HUES48 (cell line): ENCODE measurements at regions not wholly inside any gene's neighbourhood (a gene's known extent, or its start where the extent isn't known, plus 50 kb on each side); places are given as distances from the start of the nearest gene placed in this dataset.

Experiments used
- H3K27ac ChIP-seq: one replicate; pipeline ENCODE4 v1.7.0; 2013; ENCODE audit warnings: low read depth, low read length, inconsistent platforms
- H3K27me3 ChIP-seq: 2 replicates; pipeline ENCODE4 v1.6.1; 2013; ENCODE audit warnings: mild to moderate bottlenecking, low read length; ENCODE audit not compliant: control insufficient read depth, insufficient read depth
- H3K36me3 ChIP-seq: 2 replicates; pipeline ENCODE4 v1.6.1; 2013; ENCODE audit warnings: low read length; ENCODE audit not compliant: control insufficient read depth, insufficient read depth
- H3K4me1 ChIP-seq: 2 replicates; pipeline ENCODE4 v1.6.1; 2013; ENCODE audit warnings: mild to moderate bottlenecking, low read length; ENCODE audit not compliant: control insufficient read depth, insufficient read depth
- H3K4me3 ChIP-seq: 2 replicates; pipeline ENCODE4 v1.5.1; 2013; ENCODE audit warnings: mild to moderate bottlenecking, low read depth, low read length
- H3K9ac ChIP-seq: 2 replicates; pipeline ENCODE4 v1.6.1; 2013; ENCODE audit warnings: mild to moderate bottlenecking, low read depth, low read length, moderate library complexity
- H3K9me3 ChIP-seq: 2 replicates; pipeline ENCODE4 v1.6.1; 2013; ENCODE audit warnings: low read length; ENCODE audit not compliant: control insufficient read depth, insufficient read depth

DNA sequence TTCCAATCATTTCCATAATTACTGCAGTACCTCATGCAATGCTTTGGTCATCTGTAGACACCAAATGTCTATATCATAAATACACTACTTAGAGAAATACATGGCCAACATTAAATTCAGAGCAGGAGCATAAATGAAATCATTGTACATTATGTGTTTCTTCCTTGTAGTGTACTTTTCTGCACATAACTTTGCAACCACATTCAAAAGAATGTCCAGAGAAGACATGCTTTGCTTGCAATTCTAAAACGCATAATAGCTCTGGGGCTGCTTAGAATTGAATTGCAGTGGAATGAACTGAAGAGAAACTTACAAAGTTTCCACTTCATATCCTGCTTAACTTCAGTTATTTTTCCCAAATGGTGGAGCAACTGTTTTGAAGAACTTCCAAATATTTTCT lies 664.4 kb downstream of the DSC3 start:
- no peaks in the 10 kb centered on the region for H3K36me3 ChIP-seq
- 0 out of 2 replicates have a peak, but pooled peaks cover 4% of the 10 kb centered on the region for H3K4me1 ChIP-seq
- H3K27ac ChIP-seq, result no peak overlapping the region
- no peak overlapping the region for H3K9ac ChIP-seq
- H3K9me3 ChIP-seq, result no peaks in the 10 kb centered on the region
- H3K4me3 ChIP-seq, result no peak overlapping the region
- H3K27me3 ChIP-seq, result no peaks in the 10 kb centered on the region

DNA sequence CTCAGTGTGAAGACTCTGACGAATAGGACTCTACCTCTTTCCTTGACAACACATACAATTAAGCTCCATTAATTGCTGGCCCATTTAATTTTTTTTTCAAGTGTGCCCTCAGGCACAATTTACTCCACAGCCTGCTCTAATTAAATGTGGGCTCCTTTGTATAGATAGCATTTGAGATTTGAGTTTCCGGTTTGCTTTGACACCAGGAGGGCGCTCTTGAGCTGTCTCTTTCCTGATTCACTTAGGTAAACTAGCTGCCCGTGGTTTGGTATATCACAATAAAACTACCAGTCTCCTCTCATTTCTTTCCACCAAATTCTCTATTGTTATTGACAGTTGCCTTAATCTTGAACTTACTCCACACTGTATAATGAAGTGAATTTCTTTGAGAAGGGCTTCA lies 666.0 kb downstream of the DSC3 start:
- Histone ChIP-seq H3K9me3 (no peaks in the 10 kb centered on the region), H3K27ac (no peak overlapping the region), H3K9ac (no peak overlapping the region), H3K36me3 (no peaks in the 10 kb centered on the region), H3K27me3 (no peaks in the 10 kb centered on the region), H3K4me1 (0 out of 2 replicates have a peak, but pooled peaks cover 4% of the 10 kb centered on the region), H3K4me3 (no peak overlapping the region)

DNA sequence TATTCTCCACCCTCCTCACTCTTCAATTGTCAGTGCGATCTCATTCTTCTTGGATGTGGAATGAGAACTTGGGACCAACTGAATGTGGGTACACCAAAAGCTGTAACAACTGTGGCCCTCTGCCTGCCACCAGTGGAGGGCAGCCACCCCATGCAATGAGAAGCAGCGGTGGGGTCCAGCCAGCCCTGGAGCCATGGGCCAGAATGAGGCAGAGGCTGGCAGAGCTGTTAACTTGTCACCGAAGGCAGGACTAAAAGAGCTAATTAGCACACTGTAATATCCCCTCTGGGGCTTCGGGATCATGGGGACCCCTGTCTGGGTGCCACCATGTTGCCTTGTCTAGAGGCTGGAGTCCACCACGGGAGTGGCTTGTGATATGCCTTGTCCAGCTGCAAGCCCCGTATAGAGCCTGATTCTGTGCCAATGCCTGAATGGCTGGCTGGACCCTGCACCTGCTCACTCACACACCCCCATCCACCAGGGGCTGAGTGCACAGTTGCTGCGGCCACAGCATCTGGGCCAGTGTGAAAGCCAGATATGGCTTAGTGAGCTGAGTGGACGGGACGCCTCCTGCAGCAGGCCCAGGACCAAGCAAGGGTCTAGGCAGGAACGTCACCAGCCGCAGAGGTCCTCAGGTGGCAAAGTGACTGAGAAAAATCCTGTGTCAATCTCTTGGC lies 680.5 kb downstream of the DSC3 start:
- Histone ChIP-seq H3K9ac (no peak overlapping the region), H3K4me1 (no peaks in the 10 kb centered on the region), H3K36me3 (no peaks in the 10 kb centered on the region), H3K27ac (no peak overlapping the region), H3K27me3 (no peaks in the 10 kb centered on the region), H3K9me3 (no peaks in the 10 kb centered on the region), H3K4me3 (no peak overlapping the region)

DNA sequence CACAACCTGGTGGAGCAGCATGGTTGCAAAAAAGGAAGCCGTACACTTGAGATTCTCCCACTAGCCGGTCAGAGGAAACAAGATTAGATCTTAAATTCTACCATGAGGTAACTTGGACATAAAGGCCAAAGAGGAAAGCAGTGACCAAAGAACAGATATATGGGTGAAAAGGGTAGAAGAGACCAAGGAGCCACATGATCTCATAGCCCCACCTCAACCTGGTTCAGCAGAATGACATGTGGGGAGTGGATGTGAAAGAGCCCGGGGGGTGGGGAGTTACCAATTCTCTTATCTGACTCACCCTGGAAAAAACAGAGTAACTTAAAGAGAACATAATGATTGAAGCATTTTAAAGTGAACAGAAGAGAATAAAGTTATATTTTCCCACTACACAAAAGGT lies 683.0 kb downstream of the DSC3 start:
- Histone ChIP-seq H3K27me3 (no peaks in the 10 kb centered on the region), H3K9me3 (no peaks in the 10 kb centered on the region), H3K4me1 (no peaks in the 10 kb centered on the region), H3K36me3 (no peaks in the 10 kb centered on the region), H3K4me3 (no peak overlapping the region), H3K9ac (no peak overlapping the region), H3K27ac (no peak overlapping the region)

DNA sequence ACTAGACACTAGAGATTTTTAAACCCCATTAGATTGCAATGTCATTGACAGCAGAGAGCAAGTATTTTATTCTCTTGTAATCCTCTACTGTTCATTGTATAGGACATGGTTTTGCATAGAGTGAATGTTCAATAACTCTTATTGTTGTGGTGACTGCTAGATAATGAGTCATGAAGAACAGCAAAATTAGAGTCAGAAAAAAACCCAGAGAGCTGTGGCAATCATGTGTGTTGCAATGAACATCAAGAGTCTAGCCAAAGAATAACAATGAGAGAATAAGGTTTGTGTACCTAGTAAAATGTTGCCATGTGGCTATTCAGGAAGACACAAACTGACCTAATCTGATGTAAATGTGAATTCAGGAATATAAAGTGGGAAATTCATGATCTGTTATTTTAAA lies 684.0 kb downstream of the DSC3 start:
- Histone ChIP-seq H3K27ac (no peak overlapping the region), H3K9me3 (no peaks in the 10 kb centered on the region), H3K27me3 (no peaks in the 10 kb centered on the region), H3K36me3 (no peaks in the 10 kb centered on the region), H3K4me1 (no peaks in the 10 kb centered on the region), H3K9ac (no peak overlapping the region), H3K4me3 (no peak overlapping the region)

DNA sequence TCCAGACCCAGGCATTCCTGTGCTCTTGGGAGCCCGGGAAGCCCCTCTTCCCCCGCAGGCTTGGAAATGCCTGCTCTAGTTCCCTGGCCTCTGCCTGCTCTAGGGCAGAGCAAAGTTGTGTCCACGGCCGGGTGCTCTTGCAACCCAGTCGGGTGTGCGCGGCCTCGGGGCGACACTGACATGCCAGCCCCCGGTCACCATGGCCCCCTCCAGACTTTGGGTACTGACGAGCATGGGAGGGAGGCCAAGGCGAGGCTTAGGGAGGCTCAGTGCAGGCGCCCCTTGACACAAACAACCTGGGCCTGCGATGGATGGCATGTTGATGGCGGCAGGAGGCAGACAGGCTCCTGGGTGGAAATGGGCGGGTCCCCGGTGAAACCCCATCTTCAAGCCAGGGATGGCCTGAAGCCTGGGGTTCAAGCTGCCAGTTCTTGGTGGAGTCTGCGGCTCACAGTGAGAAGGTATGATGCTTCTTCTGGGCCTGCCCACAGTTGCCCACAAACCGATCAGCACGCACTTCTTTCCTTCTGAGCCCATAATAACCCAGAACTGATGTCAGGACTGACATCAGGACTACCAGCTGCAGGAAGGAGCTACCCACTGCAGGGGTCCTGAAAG lies 689.9 kb downstream of the DSC3 start:
- no peak overlapping the region for H3K4me3 ChIP-seq
- H3K36me3 ChIP-seq, result no peaks in the 10 kb centered on the region
- no peak overlapping the region for H3K9ac ChIP-seq
- H3K9me3 ChIP-seq, result peaks cover 3% of the 10 kb centered on the region
- H3K27ac ChIP-seq, result no peak overlapping the region
- H3K27me3 ChIP-seq, result no peaks in the 10 kb centered on the region
- no peaks in the 10 kb centered on the region for H3K4me1 ChIP-seq

DNA sequence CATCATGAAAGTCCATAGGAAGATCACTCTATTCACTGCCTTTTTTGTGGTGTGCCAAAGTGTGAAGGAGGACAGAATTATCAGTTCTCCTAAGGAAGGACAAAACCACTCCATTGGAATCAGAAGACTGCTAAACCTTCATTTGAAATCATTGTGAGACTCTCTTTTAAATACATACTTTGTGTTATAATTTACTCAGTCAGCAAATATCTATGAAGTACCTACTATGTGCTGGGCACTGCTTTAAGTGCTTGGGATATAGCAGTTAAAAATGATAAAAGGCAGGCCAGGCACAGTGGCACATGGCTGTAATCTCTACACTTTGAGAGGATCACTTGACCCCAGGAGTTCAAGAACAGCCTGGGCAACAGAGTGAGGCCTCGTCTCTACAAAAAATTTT lies 692.3 kb downstream of the DSC3 start:
- H3K27ac ChIP-seq, result no peak overlapping the region
- H3K4me3 ChIP-seq, result no peak overlapping the region
- peaks cover 14% of the 10 kb centered on the region for H3K9me3 ChIP-seq
- H3K4me1 ChIP-seq, result no peaks in the 10 kb centered on the region
- no peaks in the 10 kb centered on the region for H3K27me3 ChIP-seq
- H3K9ac ChIP-seq, result no peak overlapping the region
- no peaks in the 10 kb centered on the region for H3K36me3 ChIP-seq

DNA sequence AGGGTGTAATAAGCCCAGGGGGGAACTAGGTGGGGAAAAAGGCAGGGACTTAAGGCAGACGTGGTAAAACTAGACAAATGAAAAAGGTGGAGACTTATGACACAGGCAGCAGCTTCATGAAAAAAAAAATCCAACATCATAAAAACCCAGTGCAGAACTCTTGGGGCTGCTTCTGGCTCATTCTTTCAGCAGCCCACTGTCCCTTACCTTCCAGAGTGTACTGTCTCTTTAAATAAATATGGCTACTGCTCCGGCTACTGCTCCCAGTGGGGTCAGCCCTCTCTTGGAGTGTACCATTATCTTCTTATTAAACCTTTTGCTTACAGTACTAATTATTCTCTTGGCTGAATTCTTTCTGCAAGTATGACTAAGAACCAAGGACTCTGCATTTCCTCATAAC lies 699.5 kb downstream of the DSC3 start:
- Histone ChIP-seq H3K27me3 (no peaks in the 10 kb centered on the region), H3K36me3 (no peaks in the 10 kb centered on the region), H3K4me3 (no peak overlapping the region), H3K9ac (no peak overlapping the region), H3K9me3 (peaks cover 14% of the 10 kb centered on the region), H3K4me1 (peaks cover 4% of the 10 kb centered on the region), H3K27ac (no peak overlapping the region)

DNA sequence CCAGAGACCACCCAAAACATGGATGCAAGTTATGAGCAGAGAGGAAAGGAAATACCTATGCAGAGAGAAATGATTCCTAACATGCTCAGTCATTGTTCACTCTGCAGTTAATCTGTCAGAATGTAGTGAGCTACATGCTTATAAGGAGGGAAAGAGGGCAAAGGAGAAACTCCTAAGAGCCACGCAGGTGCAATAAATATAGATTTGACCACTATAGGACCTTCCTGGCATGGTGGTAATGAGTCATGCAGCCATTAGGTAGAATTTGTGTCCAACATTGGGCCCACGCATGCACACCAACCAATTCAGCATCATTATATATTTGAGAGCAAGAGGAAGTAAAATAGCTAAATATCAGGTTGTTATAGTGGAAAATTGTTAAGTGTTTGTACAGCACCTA lies 699.9 kb downstream of the DSC3 start:
- H3K9ac ChIP-seq, result no peak overlapping the region
- peaks cover 9% of the 10 kb centered on the region for H3K4me1 ChIP-seq
- H3K36me3 ChIP-seq, result no peaks in the 10 kb centered on the region
- H3K27ac ChIP-seq, result no peak overlapping the region
- H3K9me3 ChIP-seq, result peaks cover 12% of the 10 kb centered on the region
- no peaks in the 10 kb centered on the region for H3K27me3 ChIP-seq
- H3K4me3 ChIP-seq, result no peak overlapping the region

DNA sequence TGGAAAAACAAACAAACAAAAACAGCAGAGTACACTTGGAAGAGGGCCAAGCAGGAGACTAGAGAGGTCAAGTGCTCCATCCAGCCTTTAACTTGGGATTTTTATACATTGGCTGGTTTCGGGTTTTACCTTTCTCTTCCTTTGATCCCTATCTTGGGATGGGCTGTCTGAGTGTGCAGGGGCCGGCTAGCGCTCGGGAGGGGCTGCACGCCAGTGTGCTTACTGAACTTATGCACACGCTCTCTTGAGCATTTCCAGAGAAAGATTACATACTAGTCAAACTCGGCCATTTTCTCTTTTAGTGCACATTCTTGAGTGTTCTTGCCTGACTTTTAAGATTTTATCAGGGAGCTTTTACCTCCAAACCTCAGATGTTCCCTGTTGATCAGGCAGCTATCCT lies 707.8 kb downstream of the DSC3 start:
- Histone ChIP-seq H3K9me3 (no peaks in the 10 kb centered on the region), H3K4me1 (peaks cover 11% of the 10 kb centered on the region), H3K36me3 (no peaks in the 10 kb centered on the region), H3K27ac (no peak overlapping the region), H3K9ac (no peak overlapping the region), H3K4me3 (no peak overlapping the region), H3K27me3 (no peaks in the 10 kb centered on the region)

DNA sequence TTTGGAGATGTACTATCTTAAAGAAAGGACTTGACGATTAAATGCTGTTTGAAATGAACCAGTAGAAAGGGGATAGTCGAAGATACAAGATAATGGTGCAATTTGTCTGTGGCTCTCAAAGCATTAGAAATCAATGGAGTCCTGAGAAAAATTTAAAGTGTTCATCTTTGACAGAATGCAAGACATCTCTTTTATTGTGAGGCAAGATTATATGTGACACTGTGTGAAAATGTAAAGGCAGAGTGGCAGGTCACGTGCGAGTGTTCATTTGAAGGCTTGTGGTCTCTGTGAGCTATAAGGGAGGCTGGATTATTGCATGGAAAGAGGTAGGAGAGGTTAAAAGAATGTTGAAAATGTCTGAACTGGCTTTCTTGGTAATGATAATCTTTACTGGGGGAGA lies 709.2 kb downstream of the DSC3 start:
- Histone ChIP-seq H3K36me3 (no peaks in the 10 kb centered on the region), H3K27me3 (no peaks in the 10 kb centered on the region), H3K9me3 (no peaks in the 10 kb centered on the region), H3K4me3 (no peak overlapping the region), H3K4me1 (peaks cover 8% of the 10 kb centered on the region), H3K9ac (no peak overlapping the region), H3K27ac (no peak overlapping the region)
